Gastrocnemius medialis (tissue), 4 donors: ENCODE measurements at regions not wholly inside any gene's neighbourhood (a gene's known extent, or its start where the extent isn't known, plus 50 kb on each side); places are given as distances from the start of the nearest gene placed in this dataset.

Source experiments
- CTCF ChIP-seq, 5 experiments: fragments of 450-650 bp in 3 of 5; fragments of 200-600 bp in 2 of 5; sonication (generic) in 2 of 5; IDR thresholded peaks in 4 of 5; conservative IDR thresholded peaks in 1 of 5; 1 replicate in 4 of 5; 2 replicates in 1 of 5; pipeline ENCODE4 v1.5.1; 2016 to 2019; ENCODE audit warnings: antibody characterized with exemption in 5 of 5, mild to moderate bottlenecking in 3 of 5, moderate library complexity in 3 of 5
- POLR2A ChIP-seq, 2 donors: fragments of 450-650 bp; IDR thresholded peaks; one replicate each; pipeline ENCODE4 v1.6.1; 2017; ENCODE audit warnings: antibody characterized with exemption in 2 of 2, mild to moderate bottlenecking in 2 of 2, moderate library complexity in 2 of 2

GRCh38 chr15:34514251-34514670 lies 69.2 kb downstream of the GOLGA8B start:
- TF ChIP-seq CTCF (IDR thresholded peaks at IDR 0.05 in 4 of 5, conservative IDR thresholded peaks at IDR 0.05 in 1 of 5), result no peak
- TF ChIP-seq POLR2A (IDR thresholded peaks at IDR 0.05), result no peak
